Mucosa of descending colon (tissue), 3 donors: ENCODE measurements at regions not wholly inside any gene's neighbourhood (a gene's known extent, or its start where the extent isn't known, plus 50 kb on each side); places are given as distances from the start of the nearest gene placed in this dataset.

ENCODE experiments used
- ATAC-seq: fragments of 200-7000 bp; cut with Tn5 transposase; one replicate; pipeline ENCODE4 v1.9.1; 2020; ENCODE audit warnings: mild to moderate bottlenecking, moderate library complexity
- DNase-seq, 3 donors: peaks; one replicate each; pipeline ENCODE4 v3.0.0-alpha.2; 2020
- H3K36me3 ChIP-seq: fragments of 200-600 bp; one replicate; pipeline ENCODE4 v1.8.0; 2021; ENCODE audit warnings: low read depth, mild to moderate bottlenecking
- H3K4me1 ChIP-seq: fragments of 200-600 bp; one replicate; pipeline ENCODE4 v1.8.0; 2021; ENCODE audit warnings: low read depth, mild to moderate bottlenecking
- H3K4me3 ChIP-seq: fragments of 200-600 bp; one replicate; pipeline ENCODE4 v1.8.0; 2021; ENCODE audit warnings: mild to moderate bottlenecking
- H3K9me3 ChIP-seq: fragments of 200-600 bp; one replicate; pipeline ENCODE4 v1.8.0; 2021; ENCODE audit warnings: mild to moderate bottlenecking
- intact Hi-C, 2 donors: fragments of 100-400 bp; cut with DNase I in 1 of 2; cut with micrococcal nuclease in 1 of 2; formaldehyde crosslinking; loops; one replicate each; pipeline versions ENCODE4 v1.11.0 to v1.11.1; 2022; cut with DNase I, micrococcal nuclease
- TF ChIP-seq, protein P1 (sequence below): fragments of 200-600 bp; IDR thresholded peaks from one replicate; pipeline ENCODE4 v1.8.0; 2022; ENCODE audit warnings: antibody characterized with exemption, mild to moderate bottlenecking
- donor health status: DM: no; HTN: no; CAD: no; lungs with moderate emphysema.
- donor health status: DM: no; HTN: no; CAD: no.
- donor health status: DM: no; HTN: yes; CAD: no.

DNA sequence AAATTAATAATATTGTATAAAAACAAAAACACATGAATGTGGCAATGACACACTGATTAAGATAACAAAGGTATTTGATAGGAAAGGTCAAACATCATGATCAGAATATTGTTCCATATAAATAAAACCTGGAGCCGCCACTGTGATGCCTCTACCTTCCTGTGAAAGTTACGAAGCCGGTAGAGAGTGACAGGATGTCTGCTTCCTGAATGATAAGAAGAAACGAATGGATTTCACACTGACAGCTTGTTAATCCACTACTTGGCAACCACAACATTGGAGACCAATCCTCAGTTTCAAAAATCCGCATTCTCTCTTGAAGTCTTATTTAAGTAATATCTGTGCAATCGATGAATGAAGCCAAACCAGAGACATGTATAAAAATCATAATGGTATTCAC, 315.1 kb downstream of the HDGFL1 start:
- Histone ChIP-seq H3K9me3 (no peaks in the 10 kb centered on the region), H3K4me3 (no peak overlapping the region), H3K4me1 (no peaks in the 10 kb centered on the region), H3K36me3 (no peaks in the 10 kb centered on the region)
- no peak for ATAC-seq
- intact Hi-C loops: no loop called here
- DNase-seq: no peak
- TF ChIP-seq, protein P1, sequence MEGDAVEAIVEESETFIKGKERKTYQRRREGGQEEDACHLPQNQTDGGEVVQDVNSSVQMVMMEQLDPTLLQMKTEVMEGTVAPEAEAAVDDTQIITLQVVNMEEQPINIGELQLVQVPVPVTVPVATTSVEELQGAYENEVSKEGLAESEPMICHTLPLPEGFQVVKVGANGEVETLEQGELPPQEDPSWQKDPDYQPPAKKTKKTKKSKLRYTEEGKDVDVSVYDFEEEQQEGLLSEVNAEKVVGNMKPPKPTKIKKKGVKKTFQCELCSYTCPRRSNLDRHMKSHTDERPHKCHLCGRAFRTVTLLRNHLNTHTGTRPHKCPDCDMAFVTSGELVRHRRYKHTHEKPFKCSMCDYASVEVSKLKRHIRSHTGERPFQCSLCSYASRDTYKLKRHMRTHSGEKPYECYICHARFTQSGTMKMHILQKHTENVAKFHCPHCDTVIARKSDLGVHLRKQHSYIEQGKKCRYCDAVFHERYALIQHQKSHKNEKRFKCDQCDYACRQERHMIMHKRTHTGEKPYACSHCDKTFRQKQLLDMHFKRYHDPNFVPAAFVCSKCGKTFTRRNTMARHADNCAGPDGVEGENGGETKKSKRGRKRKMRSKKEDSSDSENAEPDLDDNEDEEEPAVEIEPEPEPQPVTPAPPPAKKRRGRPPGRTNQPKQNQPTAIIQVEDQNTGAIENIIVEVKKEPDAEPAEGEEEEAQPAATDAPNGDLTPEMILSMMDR: no peak

DNA sequence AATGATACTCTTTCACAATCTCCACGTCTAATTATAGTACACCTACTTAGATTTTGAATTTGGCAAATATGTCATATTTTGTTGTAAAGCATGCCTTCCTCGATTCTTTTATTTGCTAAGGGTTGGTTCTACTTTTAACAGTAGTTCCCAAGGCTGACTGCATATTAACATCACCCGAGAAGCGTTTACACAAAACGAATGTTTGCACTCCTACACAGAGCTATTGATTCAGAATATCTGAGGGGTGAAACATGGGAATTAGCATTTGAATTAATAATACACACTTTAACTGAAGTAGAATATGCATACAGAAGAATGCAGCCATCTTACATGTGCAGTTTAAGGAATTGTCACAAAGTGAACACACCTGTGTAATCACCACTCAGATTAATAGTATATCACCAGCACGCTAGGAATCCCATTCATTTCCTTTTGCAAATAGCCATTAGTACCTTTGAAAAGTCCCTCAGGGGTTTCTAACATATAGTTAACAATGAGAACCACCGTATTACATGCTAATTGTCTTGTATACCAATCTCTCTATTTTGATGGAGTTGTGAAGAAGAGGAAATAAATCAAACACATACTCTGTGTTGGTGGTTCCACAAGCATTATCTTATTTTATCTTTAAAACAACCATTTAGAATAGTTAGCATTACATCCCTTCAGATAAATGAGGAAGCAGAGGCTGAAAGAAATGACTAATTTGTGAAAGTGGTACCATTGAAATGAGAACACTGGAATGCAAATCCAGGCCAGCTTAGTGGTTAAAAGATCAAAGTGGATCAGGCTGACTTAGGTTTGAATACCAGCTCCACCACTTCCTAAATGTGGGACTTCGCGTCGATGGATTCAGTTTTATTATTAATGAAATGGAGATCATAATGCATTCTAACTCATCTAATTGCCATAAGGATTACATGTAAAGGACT, 317.6 kb downstream of the HDGFL1 start:
- Histone ChIP-seq H3K36me3 (no peaks in the 10 kb centered on the region), H3K4me3 (no peak overlapping the region), H3K9me3 (no peaks in the 10 kb centered on the region), H3K4me1 (no peaks in the 10 kb centered on the region)
- no peak for DNase-seq
- intact Hi-C loops: no loop called here
- TF ChIP-seq, protein P1: no peak
- no peak for ATAC-seq

DNA sequence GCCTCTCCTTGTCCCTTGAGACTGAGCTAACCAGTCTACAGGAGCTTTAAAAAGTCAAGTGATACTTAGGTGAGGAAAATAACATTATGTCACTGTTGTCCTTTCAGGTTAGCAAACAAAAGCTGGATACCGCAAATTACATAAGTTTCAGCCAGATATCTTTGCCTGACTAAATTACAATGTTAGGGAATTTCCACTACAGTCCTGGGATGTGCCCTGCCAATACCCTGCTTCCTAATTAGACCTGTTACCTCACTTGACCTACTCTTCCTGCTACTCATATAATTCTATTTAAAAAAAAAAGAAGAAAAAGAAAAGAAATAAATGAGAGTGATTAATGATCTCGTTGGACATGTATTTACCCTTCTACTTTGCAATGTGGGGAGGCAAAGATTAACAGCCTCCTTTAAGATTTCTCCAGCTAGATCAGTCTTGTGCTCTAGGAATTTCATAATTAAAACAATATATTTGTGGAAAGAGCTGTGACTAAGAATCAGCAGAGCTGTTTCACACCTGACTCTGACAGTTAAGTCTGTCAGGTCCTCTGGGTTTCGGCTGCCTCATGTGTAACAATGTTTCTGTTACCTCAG, 318.9 kb downstream of the HDGFL1 start:
- no peak for ATAC-seq
- intact Hi-C loops: no loop called here
- DNase-seq: no peak
- TF ChIP-seq, protein P1: no peak
- H3K4me3 ChIP-seq: no peak overlapping the region
- H3K4me1 ChIP-seq: no peaks in the 10 kb centered on the region
- H3K36me3 ChIP-seq: no peaks in the 10 kb centered on the region
- no peaks in the 10 kb centered on the region for H3K9me3 ChIP-seq

DNA sequence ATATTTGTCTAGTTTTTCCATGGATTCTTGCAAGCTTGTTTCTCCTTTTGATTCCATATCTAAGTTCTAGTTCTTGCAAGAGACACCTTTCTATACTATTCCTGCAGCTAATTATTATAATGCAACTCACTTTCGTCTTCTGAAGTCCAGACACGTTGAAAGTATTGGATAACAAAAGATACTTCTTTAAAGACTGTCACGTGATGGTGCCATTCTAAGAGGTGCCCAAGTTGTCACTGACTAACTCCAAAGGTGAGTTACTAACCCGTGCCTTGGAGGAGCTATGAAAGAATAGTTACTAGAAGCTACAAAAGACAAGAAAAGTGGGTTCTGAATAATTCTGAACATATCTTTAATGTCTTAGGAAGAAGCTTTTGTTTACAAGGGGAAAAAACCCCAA, 322.6 kb downstream of the HDGFL1 start:
- H3K4me1 ChIP-seq: no peaks in the 10 kb centered on the region
- ATAC-seq: no peak
- TF ChIP-seq, protein P1: no peak
- DNase-seq: no peak
- intact Hi-C loops: no loop called here
- H3K36me3 ChIP-seq: no peaks in the 10 kb centered on the region
- no peaks in the 10 kb centered on the region for H3K9me3 ChIP-seq
- no peak overlapping the region for H3K4me3 ChIP-seq

DNA sequence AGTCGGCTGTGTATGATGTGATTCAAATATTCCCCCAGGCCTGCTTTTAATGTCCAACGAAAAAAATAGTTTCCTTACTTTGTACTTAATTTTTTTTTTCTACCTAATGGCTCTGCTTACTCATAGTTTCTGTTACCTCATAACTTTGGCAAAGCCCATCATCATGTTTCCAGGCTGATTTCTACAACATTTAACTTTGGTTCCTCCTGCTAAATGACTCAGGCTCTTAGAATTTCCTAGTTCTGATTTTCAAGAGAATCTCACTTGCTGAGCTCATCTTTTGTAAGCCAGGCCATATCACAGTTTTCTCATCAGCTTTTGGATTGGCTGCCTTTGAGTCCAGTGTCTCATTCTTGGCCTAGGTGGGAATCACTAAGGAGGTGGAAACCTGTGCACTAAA, 323.1 kb downstream of the HDGFL1 start:
- TF ChIP-seq, protein P1: no peak

More for the DNA sequence above, 323.1 kb downstream of the HDGFL1 start:
- Histone ChIP-seq H3K4me3 (no peak overlapping the region), H3K9me3 (no peaks in the 10 kb centered on the region), H3K4me1 (no peaks in the 10 kb centered on the region), H3K36me3 (no peaks in the 10 kb centered on the region)
- DNase-seq (no peak), ATAC-seq (no peak)
- intact Hi-C loops: no loop called here
